T47D (cell line): ENCODE measurements at regions not wholly inside any gene's neighbourhood (a gene's known extent, or its start where the extent isn't known, plus 50 kb on each side); places are given as distances from the start of the nearest gene placed in this dataset.

Experiments used
- DNase-seq, 2 experiments: peaks; one replicate each; pipeline versions ENCODE4 v3.0.0 to v3.0.0-alpha.2; 2011 to 2012; ENCODE audit warnings: low read depth in 1 of 2, low spot score in 1 of 2
- JUND ChIP-seq: IDR thresholded peaks from 2 replicates; pipeline ENCODE4 v1.6.1; 2012; ENCODE audit warnings: low read depth
- in situ Hi-C: cut with HindIII; loops from 2 replicates; pipeline ENCODE4 v1.10.0; 2016; ENCODE audit warnings: low sequenced_read_pairs, low pct_unique_long_range_greater_than_20kb

- TF ChIP-seq JUND = no peak
- in situ Hi-C loops = no loop called here
- DNase-seq = no peak
Observed at GRCh38 chr11:101185985-101186384, 56.4 kb upstream of the PGR start.

GRCh38 chr11:101182467-101182866 lies 52.9 kb upstream of the PGR start:
- DNase-seq = no peak
- no peak for TF ChIP-seq JUND
- in situ Hi-C loops = no loop called here

GRCh38 chr11:101180481-101180880 lies 50.9 kb upstream of the PGR start:
- DNase-seq = no peak
- TF ChIP-seq JUND = no peak
- in situ Hi-C loops = no loop called here
